ENCODE measurements at regions not wholly inside any gene's neighbourhood (a gene's known extent, or its start where the extent isn't known, plus 50 kb on each side); places are given as distances from the start of the nearest gene placed in this dataset.
A peak's percentile ranks its signal among the peaks of the same experiment; 100 is the strongest.

GRCh38 chr11:127137771-127138280, 137.3 kb upstream of the KIRREL3 start:
- DNase-seq (ENCODE audit: low read depth in 4 of 4, low spot score in 3 of 4): peak in 3 of 4 donors; percentile 12 to 29 (median 25)

GRCh38 chr11:127136438-127136837, 135.9 kb upstream of the KIRREL3 start:
- no peak for DNase-seq (ENCODE audit: low read depth in 4 of 4, low spot score in 3 of 4)

- no peak for DNase-seq (ENCODE audit: low read depth in 4 of 4, low spot score in 3 of 4)
Measured at GRCh38 chr11:127135256-127135655, 134.7 kb upstream of the KIRREL3 start.

DNA sequence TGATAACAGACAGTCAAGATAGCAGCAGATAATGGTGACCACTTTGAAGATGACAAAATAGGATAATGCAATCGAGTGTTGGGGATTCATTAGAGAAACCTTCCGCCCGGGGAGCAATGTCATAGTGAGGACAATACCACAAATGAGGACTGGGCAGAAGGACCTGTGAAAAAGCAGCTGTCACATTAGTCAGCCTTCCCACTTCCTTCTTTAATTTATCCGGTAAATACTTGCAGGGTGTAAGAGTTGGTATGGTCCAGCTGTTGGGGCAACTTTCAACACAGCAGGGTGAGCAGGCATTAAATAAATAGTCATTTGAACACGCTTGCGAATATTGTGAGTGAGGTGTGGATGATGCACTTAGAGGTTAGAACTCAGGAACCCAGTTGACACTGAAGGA, 132.5 kb upstream of the KIRREL3 start:
- no peak for DNase-seq (ENCODE audit: low read depth in 4 of 4, low spot score in 3 of 4)

- no peak for DNase-seq (ENCODE audit: low read depth in 4 of 4, low spot score in 3 of 4)
Measured at GRCh38 chr11:127130321-127130720, 129.8 kb upstream of the KIRREL3 start.

GRCh38 chr11:127126986-127127385, 126.4 kb upstream of the KIRREL3 start:
- no peak for DNase-seq (ENCODE audit: low read depth in 4 of 4, low spot score in 3 of 4)

DNA sequence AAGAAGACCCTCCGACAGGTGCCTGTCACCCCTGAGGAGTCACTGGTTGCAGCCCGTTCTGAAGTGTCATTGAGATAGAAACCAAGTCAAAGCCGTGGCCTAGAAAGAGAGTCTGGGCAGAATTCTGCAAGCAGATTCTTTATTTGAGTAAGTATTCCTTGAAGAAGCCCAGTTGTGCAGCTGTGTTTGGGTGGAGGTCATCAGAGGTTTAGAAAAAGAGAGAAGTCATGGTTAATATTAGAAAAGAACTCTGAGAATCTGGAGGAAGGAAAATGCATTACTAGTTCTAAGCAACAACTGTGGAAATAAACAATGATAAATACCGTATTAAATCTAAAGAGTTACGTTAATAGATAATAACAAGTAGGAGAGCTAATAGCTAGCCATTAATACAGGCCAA, 118.8 kb upstream of the KIRREL3 start:
- DNase-seq (ENCODE audit: low read depth in 4 of 4, low spot score in 3 of 4): no peak

GRCh38 chr11:127118811-127119210, 118.2 kb upstream of the KIRREL3 start:
- DNase-seq (ENCODE audit: low read depth in 4 of 4, low spot score in 3 of 4): no peak

DNA sequence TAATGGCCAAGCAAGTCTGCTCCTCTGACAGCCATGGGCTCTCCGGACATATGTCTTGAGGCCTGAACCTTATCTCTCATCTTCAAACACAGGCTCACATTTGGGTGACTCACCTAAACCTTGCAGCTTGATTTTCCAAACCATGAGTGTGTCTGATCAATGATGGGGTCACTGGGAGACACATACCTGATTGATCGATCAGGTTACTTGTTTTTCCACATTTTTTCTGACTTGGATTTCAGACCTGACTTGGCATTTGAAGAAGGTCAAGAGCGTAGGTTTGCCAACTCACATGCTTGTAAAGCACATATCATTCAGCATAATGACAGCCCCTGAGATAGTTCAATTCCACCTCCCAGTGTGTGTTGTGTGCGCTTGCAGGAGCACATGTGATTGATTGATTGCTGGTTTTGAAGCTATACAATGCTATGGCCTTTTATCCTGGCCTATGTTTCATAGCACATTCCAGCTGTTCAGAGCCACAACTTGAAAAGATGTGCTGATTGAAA, 116.7 kb upstream of the KIRREL3 start:
- DNase-seq (ENCODE audit: low read depth in 4 of 4, low spot score in 3 of 4): no peak

GRCh38 chr11:127115844-127116243, 115.3 kb upstream of the KIRREL3 start:
- DNase-seq (ENCODE audit: low read depth in 4 of 4, low spot score in 3 of 4): no peak

DNA sequence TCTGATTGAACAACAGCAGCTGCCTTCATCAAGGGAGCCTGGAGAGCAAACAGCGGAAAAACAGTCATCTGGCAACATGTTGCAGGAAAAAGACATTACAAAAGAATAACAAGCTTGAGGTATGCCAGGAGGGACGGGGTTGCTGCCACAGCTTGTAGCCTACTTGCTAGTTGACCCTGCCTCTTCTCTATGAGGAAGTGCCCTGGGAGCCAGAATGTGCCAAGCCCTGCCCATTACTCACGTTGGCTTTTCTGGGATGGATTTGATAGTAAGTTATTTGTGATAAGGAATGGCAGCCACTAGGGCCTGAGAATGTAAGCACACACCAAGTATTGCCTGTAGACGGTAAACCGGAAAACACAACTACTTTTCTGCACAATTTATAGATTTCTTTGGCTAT, 113.5 kb upstream of the KIRREL3 start:
- no peak for DNase-seq (ENCODE audit: low read depth in 4 of 4, low spot score in 3 of 4)

GRCh38 chr11:127110542-127110941, 110.0 kb upstream of the KIRREL3 start:
- DNase-seq (ENCODE audit: low read depth in 4 of 4, low spot score in 3 of 4): no peak

GRCh38 chr11:127109796-127110480, 109.4 kb upstream of the KIRREL3 start:
- DNase-seq (ENCODE audit: low read depth in 4 of 4, low spot score in 3 of 4): no peak

GRCh38 chr11:127108838-127109237, 108.3 kb upstream of the KIRREL3 start:
- DNase-seq (ENCODE audit: low read depth in 4 of 4, low spot score in 3 of 4): no peak

- DNase-seq (ENCODE audit: low read depth in 4 of 4, low spot score in 3 of 4): no peak
Measured at GRCh38 chr11:127106938-127107337, 106.4 kb upstream of the KIRREL3 start.

GRCh38 chr11:127105593-127106541, 105.3 kb upstream of the KIRREL3 start:
- peak; percentile 34 to 64 (median 50) for DNase-seq (ENCODE audit: low read depth in 4 of 4, low spot score in 3 of 4)

DNA sequence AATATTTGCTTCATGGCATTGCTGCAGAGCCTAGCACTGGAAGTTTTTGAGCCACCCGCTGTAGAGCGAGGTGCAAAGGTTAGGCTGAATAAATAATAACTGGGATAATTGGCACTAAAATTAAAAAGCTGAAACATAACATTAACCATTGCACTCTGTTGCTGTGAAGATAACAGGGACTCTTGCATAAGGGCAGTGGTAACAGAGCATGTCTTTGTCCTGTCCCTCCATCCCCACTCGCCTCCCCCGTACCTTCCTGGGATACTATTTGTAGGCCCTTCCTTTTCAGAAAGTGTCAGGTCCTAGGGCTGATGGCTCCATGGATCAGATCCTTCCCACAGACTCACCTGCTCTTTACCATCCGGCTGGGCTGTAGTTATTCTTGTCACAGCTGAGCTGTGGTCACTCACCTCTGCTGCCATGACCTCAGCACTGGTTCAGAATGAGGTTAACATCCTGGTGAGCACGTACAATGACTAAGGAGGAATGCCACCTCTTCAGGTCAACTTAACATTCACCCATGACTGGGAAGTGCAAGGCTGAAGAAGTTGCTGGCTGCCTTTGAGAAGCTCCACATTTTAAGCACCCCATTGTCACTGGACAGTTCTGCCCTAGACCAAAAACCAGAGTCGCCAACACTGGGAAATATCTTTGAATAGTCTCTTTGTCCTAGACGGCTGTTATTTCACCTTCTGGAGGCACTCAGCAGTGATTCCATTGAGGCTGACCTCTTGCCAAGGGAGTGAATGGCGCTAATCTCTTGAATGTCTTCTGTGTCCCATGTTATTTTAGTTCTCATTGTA, 103.2 kb upstream of the KIRREL3 start:
- no peak for DNase-seq (ENCODE audit: low read depth in 4 of 4, low spot score in 3 of 4)

DNA sequence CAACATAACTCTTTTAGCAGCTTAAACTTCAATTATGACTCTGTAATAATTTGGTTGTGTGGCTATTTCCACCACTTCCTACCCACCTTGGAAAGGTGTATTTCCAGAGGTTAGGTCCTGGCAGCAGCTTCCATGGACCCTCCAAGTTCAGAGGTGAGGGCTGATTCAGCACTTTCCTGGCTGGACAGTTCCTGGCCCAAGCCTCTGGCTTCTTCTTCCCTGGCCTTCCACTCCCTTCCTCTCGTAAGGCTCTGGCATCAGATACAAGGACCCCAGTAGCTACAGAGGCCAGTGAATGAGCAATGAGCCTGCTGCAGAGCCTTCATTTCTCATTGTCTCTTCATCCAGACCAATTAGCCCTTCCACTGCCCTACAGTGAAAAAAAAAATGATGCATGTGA, 98.1 kb upstream of the KIRREL3 start:
- DNase-seq (ENCODE audit: low read depth in 4 of 4, low spot score in 3 of 4): peak in 2 of 4 donors; percentile 8 to 35

- DNase-seq (ENCODE audit: low read depth in 4 of 4, low spot score in 3 of 4): no peak
Measured at GRCh38 chr11:127080735-127081134, 80.2 kb upstream of the KIRREL3 start.

GRCh38 chr11:127075758-127076157, 75.2 kb upstream of the KIRREL3 start:
- DNase-seq (ENCODE audit: low read depth in 4 of 4, low spot score in 3 of 4): no peak

Data from right renal pelvis (tissue), 4 donors.